Mesodermal cell (in vitro differentiated cells): ENCODE measurements at regions not wholly inside any gene's neighbourhood (a gene's known extent, or its start where the extent isn't known, plus 50 kb on each side); places are given as distances from the start of the nearest gene placed in this dataset.

Experiments used
- H3K27ac ChIP-seq: 2 replicates; pipeline ENCODE4 v1.7.0; 2013; ENCODE audit warnings: mild to moderate bottlenecking, low read depth, low read length, moderate library complexity; ENCODE audit not compliant: severe bottlenecking
- H3K36me3 ChIP-seq: 2 replicates; pipeline ENCODE4 v1.7.1; 2013; ENCODE audit warnings: mild to moderate bottlenecking, low read length, moderate library complexity; ENCODE audit not compliant: control insufficient read depth, insufficient read depth
- H3K4me1 ChIP-seq: one replicate; pipeline ENCODE4 v1.7.1; 2013; ENCODE audit warnings: mild to moderate bottlenecking, low read length; ENCODE audit not compliant: insufficient read depth, control insufficient read depth, poor library complexity, severe bottlenecking
- H3K4me3 ChIP-seq: 2 replicates; pipeline ENCODE4 v1.7.0; 2013; ENCODE audit warnings: low read length, control low read depth, mild to moderate bottlenecking; ENCODE audit not compliant: insufficient read depth, poor library complexity, severe bottlenecking; ENCODE audit errors: extremely low read depth
- H3K9me3 ChIP-seq: 2 replicates; pipeline ENCODE4 v1.7.1; 2013; ENCODE audit warnings: mild to moderate bottlenecking, low read length, moderate library complexity; ENCODE audit not compliant: control insufficient read depth
- WGBS, 2 experiments: methylation state at CpG; one replicate each; pipeline ENCODE4 v1.1.5; 2013; ENCODE audit warnings: missing lambda C conversion rate in 2 of 2; ENCODE audit not compliant: insufficient coverage in 2 of 2; 5-methylcytosine and 5-hydroxymethylcytosine counted together

DNA sequence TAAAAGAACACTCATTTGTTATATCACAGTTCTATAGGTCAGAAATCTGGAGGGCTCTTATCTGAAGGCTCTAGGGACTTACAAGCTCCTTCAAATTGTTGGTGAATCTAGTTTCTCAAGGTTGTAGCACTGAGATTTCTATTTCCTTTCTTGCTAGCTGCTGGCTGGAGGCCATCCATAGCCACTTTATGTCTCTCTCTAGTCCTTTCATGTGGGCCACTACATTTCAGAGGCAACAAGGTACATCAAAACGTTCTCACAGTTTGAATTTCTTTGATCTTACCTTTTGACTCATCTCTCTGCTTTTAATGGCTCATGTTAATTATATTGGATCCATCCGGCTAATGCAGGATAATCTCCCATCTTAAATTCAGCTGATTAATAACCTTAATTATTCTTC is 286.8 kb downstream of the DIO2 start:
- Histone ChIP-seq H3K36me3 (no peaks in the 10 kb centered on the region), H3K4me3 (no peak overlapping the region), H3K9me3 (no peaks in the 10 kb centered on the region), H3K4me1 (no peaks in the 10 kb centered on the region), H3K27ac (no peak overlapping the region)
- 60 to 100% methylated on average over 1 of the region's 2 CpGs for WGBS, 2 experiments

DNA sequence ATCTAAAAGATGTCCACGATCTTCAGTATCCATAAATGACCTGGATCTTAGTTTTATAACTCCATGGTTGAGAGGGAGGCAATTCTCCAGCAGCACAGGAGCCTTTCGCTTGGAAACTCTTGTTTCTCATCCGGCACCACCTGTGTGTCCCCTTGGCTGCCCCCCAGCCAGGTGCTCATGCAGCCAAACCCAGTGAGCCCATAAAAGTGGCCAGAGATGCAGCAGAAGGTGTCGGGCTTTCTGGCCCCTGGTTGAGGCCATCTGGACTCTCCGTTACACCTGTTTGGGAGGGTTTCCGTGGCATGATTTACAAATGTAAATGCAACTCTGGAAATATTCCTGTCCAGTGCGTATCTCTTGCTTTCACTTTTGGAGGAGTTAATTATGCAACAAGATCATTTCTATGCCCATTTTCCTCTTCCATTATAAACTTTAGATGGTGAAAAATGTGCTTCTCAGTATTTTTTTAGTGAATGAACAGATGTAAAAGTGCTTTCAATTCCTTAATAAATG is 291.1 kb downstream of the DIO2 start:
- H3K36me3 ChIP-seq: no peaks in the 10 kb centered on the region
- H3K4me1 ChIP-seq: no peaks in the 10 kb centered on the region
- no peak overlapping the region for H3K4me3 ChIP-seq
- no peaks in the 10 kb centered on the region for H3K9me3 ChIP-seq
- WGBS, 2 experiments: 98 to 100% methylated on average over 4 to 5 of the region's 7 CpGs
- H3K27ac ChIP-seq: no peak overlapping the region
